CD4-positive, alpha-beta T cell (primary cell): ENCODE measurements at regions not wholly inside any gene's neighbourhood (a gene's known extent, or its start where the extent isn't known, plus 50 kb on each side); places are given as distances from the start of the nearest gene placed in this dataset.

Source experiments
- ATAC-seq: fragments of 200-7000 bp; cut with Tn5 transposase; one replicate; pipeline ENCODE4 v1.10.0; 2022; ENCODE audit warnings: mild to moderate bottlenecking; ENCODE audit not compliant: poor library complexity
- CTCF ChIA-PET: fragments of 350-600 bp; sonication (Branson Sonifier 250); formaldehyde crosslinking; loops from one replicate; lab custom pipeline; 2021; ENCODE audit warnings: antibody characterized with exemption, inconsistent platforms; lab: Charles Lee
- POLR2A ChIA-PET: fragments of 350-600 bp; sonication (Branson Sonifier 250); formaldehyde crosslinking; loops from one replicate; lab custom pipeline; 2021; ENCODE audit warnings: antibody characterized with exemption, inconsistent platforms; lab: Charles Lee
- DNase-seq, 14 experiments: peaks; one replicate each; pipeline ENCODE4 v3.0.0-alpha.2; 2013 to 2020; ENCODE audit warnings: mixed read lengths in 2 of 14
- H3K27ac ChIP-seq, 2 donors: one replicate each; pipeline versions ENCODE4 v1.5.1 to v1.7.0; 2013; ENCODE audit warnings: low read length in 2 of 2, low read depth in 1 of 2, mild to moderate bottlenecking in 1 of 2
- H3K27me3 ChIP-seq, 2 experiments: 1 replicate in 1 of 2; 2 replicates in 1 of 2; pipeline versions ENCODE4 v1.6.1 to v1.7.0; 2013; ENCODE audit warnings: low read length in 2 of 2, control low read depth in 1 of 2, mild to moderate bottlenecking in 1 of 2, moderate library complexity in 1 of 2; ENCODE audit not compliant: insufficient read depth in 2 of 2, control insufficient read depth in 1 of 2
- H3K36me3 ChIP-seq: one replicate; pipeline ENCODE4 v1.6.1; 2013; ENCODE audit warnings: low read length, control low read depth; ENCODE audit not compliant: insufficient read depth
- H3K4me1 ChIP-seq: one replicate; pipeline ENCODE4 v1.6.1; 2013; ENCODE audit warnings: low read length, control low read depth; ENCODE audit not compliant: insufficient read depth
- H3K4me3 ChIP-seq: one replicate; pipeline ENCODE4 v1.5.1; 2013; ENCODE audit warnings: mild to moderate bottlenecking, low read length, moderate library complexity
- H3K9me3 ChIP-seq, 2 experiments: 1 replicate in 1 of 2; 2 replicates in 1 of 2; pipeline versions ENCODE4 v1.6.1 to v1.7.0; 2013; ENCODE audit warnings: low read length in 2 of 2, mild to moderate bottlenecking in 2 of 2, control low read depth in 1 of 2, moderate library complexity in 1 of 2; ENCODE audit not compliant: control insufficient read depth in 1 of 2, insufficient read depth in 1 of 2
- H3K27ac Mint-ChIP-seq: one replicate; pipeline ENCODE4 v1.8.0; 2020; ENCODE audit warnings: mixed read lengths
- H3K27me3 Mint-ChIP-seq: one replicate; pipeline ENCODE4 v1.8.0; 2021; ENCODE audit warnings: mixed read lengths
- H3K36me3 Mint-ChIP-seq: one replicate; pipeline ENCODE4 v1.8.0; 2021; ENCODE audit warnings: low read depth, mixed read lengths
- H3K4me1 Mint-ChIP-seq: one replicate; pipeline ENCODE4 v1.8.0; 2021; ENCODE audit warnings: low read depth, mixed read lengths
- H3K4me3 Mint-ChIP-seq: one replicate; pipeline ENCODE4 v1.8.0; 2020; ENCODE audit warnings: mild to moderate bottlenecking, mixed read lengths
- H3K9me3 Mint-ChIP-seq: one replicate; pipeline ENCODE4 v1.8.0; 2020; ENCODE audit warnings: mixed read lengths
- intact Hi-C, 2 experiments: fragments of 100-400 bp; cut with DNase I in 1 of 2; cut with micrococcal nuclease in 1 of 2; formaldehyde crosslinking; loops; one replicate each; pipeline versions ENCODE4 v1.15.1 to v1.9.0; 2023 to 2025; cut with DNase I, micrococcal nuclease
- TF ChIP-seq, protein P1 (sequence below): fragments of 200-600 bp; IDR thresholded peaks from one replicate; pipeline ENCODE4 v1.8.0; 2022; ENCODE audit warnings: antibody characterized with exemption, mild to moderate bottlenecking

GRCh38 chr17:51397361-51398127, 137.2 kb downstream of the UTP18 start:
- Mint-ChIP-seq H3K27me3 (no peaks in the 10 kb centered on the region), H3K36me3 (no peaks in the 10 kb centered on the region), H3K4me1 (no peaks in the 10 kb centered on the region), H3K9me3 (no peaks in the 10 kb centered on the region), H3K27ac (no peak overlapping the region), H3K4me3 (no peak overlapping the region)
- Histone ChIP-seq H3K27ac (no peak overlapping the region), H3K36me3 (no peaks in the 10 kb centered on the region), H3K9me3 (no peaks in the 10 kb centered on the region), H3K4me3 (no peak overlapping the region), H3K27me3 (no peaks in the 10 kb centered on the region), H3K4me1 (no peaks in the 10 kb centered on the region)
- TF ChIP-seq, protein P1, sequence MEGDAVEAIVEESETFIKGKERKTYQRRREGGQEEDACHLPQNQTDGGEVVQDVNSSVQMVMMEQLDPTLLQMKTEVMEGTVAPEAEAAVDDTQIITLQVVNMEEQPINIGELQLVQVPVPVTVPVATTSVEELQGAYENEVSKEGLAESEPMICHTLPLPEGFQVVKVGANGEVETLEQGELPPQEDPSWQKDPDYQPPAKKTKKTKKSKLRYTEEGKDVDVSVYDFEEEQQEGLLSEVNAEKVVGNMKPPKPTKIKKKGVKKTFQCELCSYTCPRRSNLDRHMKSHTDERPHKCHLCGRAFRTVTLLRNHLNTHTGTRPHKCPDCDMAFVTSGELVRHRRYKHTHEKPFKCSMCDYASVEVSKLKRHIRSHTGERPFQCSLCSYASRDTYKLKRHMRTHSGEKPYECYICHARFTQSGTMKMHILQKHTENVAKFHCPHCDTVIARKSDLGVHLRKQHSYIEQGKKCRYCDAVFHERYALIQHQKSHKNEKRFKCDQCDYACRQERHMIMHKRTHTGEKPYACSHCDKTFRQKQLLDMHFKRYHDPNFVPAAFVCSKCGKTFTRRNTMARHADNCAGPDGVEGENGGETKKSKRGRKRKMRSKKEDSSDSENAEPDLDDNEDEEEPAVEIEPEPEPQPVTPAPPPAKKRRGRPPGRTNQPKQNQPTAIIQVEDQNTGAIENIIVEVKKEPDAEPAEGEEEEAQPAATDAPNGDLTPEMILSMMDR = no peak
- intact Hi-C loops = no loop called here
- ChIA-PET POLR2A (no interaction called here), CTCF (no interaction called here)
- DNase-seq (no peak), ATAC-seq (no peak)

- TF ChIP-seq, protein P1 = no peak
- Histone ChIP-seq H3K27ac (no peak overlapping the region), H3K4me3 (no peak overlapping the region), H3K36me3 (no peaks in the 10 kb centered on the region), H3K9me3 (no peaks in the 10 kb centered on the region), H3K4me1 (no peaks in the 10 kb centered on the region), H3K27me3 (no peaks in the 10 kb centered on the region)
- POLR2A ChIA-PET = no interaction called here
- H3K27me3 Mint-ChIP-seq = no peaks in the 10 kb centered on the region
- no peak overlapping the region for H3K4me3 Mint-ChIP-seq
- no peaks in the 10 kb centered on the region for H3K9me3 Mint-ChIP-seq
- no peak overlapping the region for H3K27ac Mint-ChIP-seq
- intact Hi-C loops = no loop called here
- DNase-seq (no peak), ATAC-seq (no peak)
- H3K4me1 Mint-ChIP-seq = no peaks in the 10 kb centered on the region
- no peaks in the 10 kb centered on the region for H3K36me3 Mint-ChIP-seq
- CTCF ChIA-PET = no interaction called here
These were observed 137.8 kb downstream of the UTP18 start for GRCh38 chr17:51398128-51398525.

DNA sequence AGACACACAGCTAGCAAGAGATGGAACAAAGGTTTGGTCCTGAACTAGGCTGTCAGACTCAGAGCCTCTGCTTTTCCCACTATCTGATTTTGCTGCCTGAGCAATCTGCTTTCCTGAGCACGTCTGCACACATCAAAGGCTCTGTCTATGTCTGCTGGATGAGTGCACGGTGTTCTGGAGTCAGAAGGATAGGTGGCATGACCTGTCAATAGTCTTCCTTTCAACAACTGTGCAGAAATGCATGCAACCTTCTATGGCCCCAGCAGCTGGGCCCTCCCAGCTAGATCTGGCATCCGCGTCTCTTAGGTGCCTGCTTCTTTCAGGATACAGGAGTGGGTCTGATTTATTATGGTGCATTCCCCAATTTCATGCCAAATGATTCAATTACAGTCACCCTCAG, 138.3 kb downstream of the UTP18 start:
- no peaks in the 10 kb centered on the region for H3K36me3 ChIP-seq
- no peak for DNase-seq
- no peaks in the 10 kb centered on the region for H3K27me3 Mint-ChIP-seq
- no peaks in the 10 kb centered on the region for H3K36me3 Mint-ChIP-seq
- POLR2A ChIA-PET = no interaction called here
- no peaks in the 10 kb centered on the region for H3K4me1 Mint-ChIP-seq
- intact Hi-C loops = no loop called here
- no peaks in the 10 kb centered on the region for H3K9me3 Mint-ChIP-seq
- TF ChIP-seq, protein P1 = no peak
- no peaks in the 10 kb centered on the region for H3K9me3 ChIP-seq
- H3K27me3 ChIP-seq = no peaks in the 10 kb centered on the region
- no peak overlapping the region for H3K4me3 ChIP-seq
- H3K4me1 ChIP-seq = no peaks in the 10 kb centered on the region
- no peak for ATAC-seq
- H3K4me3 Mint-ChIP-seq = no peak overlapping the region
- CTCF ChIA-PET = no interaction called here
- H3K27ac Mint-ChIP-seq = no peak overlapping the region
- no peak overlapping the region for H3K27ac ChIP-seq
